Chondrocyte (in vitro differentiated cells): ENCODE measurements at regions not wholly inside any gene's neighbourhood (a gene's known extent, or its start where the extent isn't known, plus 50 kb on each side); places are given as distances from the start of the nearest gene placed in this dataset.

Experiments used
- DNase-seq: peaks from one replicate; pipeline ENCODE4 v3.0.0; 2021; ENCODE audit warnings: mixed read lengths, low spot score
- H3K27ac Mint-ChIP-seq: one replicate; pipeline ENCODE4 v1.8.0; 2021; ENCODE audit warnings: mild to moderate bottlenecking, moderate library complexity, mixed read lengths; ENCODE audit not compliant: unreplicated experiment
- H3K27me3 Mint-ChIP-seq: 2 replicates; pipeline ENCODE4 v1.8.0; 2021; ENCODE audit warnings: low read depth, mixed read lengths
- H3K36me3 Mint-ChIP-seq: 2 replicates; pipeline ENCODE4 v1.8.0; 2021; ENCODE audit warnings: low read depth, mixed read lengths
- H3K4me1 Mint-ChIP-seq: 2 replicates; pipeline ENCODE4 v1.8.0; 2021; ENCODE audit warnings: low read depth, mild to moderate bottlenecking, mixed read lengths
- H3K4me3 Mint-ChIP-seq: one replicate; pipeline ENCODE4 v1.8.0; 2021; ENCODE audit warnings: mild to moderate bottlenecking, moderate library complexity, mixed read lengths; ENCODE audit not compliant: unreplicated experiment
- H3K9me3 Mint-ChIP-seq: 2 replicates; pipeline ENCODE4 v1.8.0; 2021; ENCODE audit warnings: low read depth, mixed read lengths
- CTCF ChIP-seq: fragments of 200-600 bp; sonication (generic); IDR thresholded peaks from 2 replicates; pipeline ENCODE4 v1.5.0; 2021; ENCODE audit warnings: antibody characterized with exemption, mild to moderate bottlenecking, moderate library complexity

GRCh38 chr10:130477360-130477759 is 341.2 kb downstream of the GLRX3 start:
- TF ChIP-seq CTCF: no peak
- H3K4me1 Mint-ChIP-seq: no peaks in the 10 kb centered on the region
- H3K36me3 Mint-ChIP-seq: no peaks in the 10 kb centered on the region
- DNase-seq: no peak
- no peaks in the 10 kb centered on the region for H3K27me3 Mint-ChIP-seq
- H3K9me3 Mint-ChIP-seq: peaks cover 23% of the 10 kb centered on the region
- no peak overlapping the region for H3K27ac Mint-ChIP-seq
- no peak overlapping the region for H3K4me3 Mint-ChIP-seq

GRCh38 chr10:130479146-130479545 is 343.0 kb downstream of the GLRX3 start:
- Mint-ChIP-seq H3K36me3 (no peaks in the 10 kb centered on the region), H3K9me3 (peaks cover 15% of the 10 kb centered on the region), H3K27ac (no peak overlapping the region), H3K27me3 (no peaks in the 10 kb centered on the region), H3K4me1 (no peaks in the 10 kb centered on the region), H3K4me3 (no peak overlapping the region)
- no peak for DNase-seq
- no peak for TF ChIP-seq CTCF

GRCh38 chr10:130479926-130480325 is 343.7 kb downstream of the GLRX3 start:
- Mint-ChIP-seq H3K4me3 (no peak overlapping the region), H3K36me3 (no peaks in the 10 kb centered on the region), H3K27me3 (no peaks in the 10 kb centered on the region), H3K27ac (no peak overlapping the region), H3K4me1 (no peaks in the 10 kb centered on the region), H3K9me3 (peaks cover 13% of the 10 kb centered on the region)
- no peak for TF ChIP-seq CTCF
- no peak for DNase-seq

- DNase-seq: no peak
- H3K27ac Mint-ChIP-seq: no peak overlapping the region
- H3K27me3 Mint-ChIP-seq: no peaks in the 10 kb centered on the region
- no peaks in the 10 kb centered on the region for H3K4me1 Mint-ChIP-seq
- H3K36me3 Mint-ChIP-seq: no peaks in the 10 kb centered on the region
- H3K9me3 Mint-ChIP-seq: peaks cover 14% of the 10 kb centered on the region
- no peak for TF ChIP-seq CTCF
- H3K4me3 Mint-ChIP-seq: no peak overlapping the region
Measured at GRCh38 chr10:130480491-130480890, 344.3 kb downstream of the GLRX3 start.

- TF ChIP-seq CTCF: no peak
- DNase-seq: no peak
- H3K27ac Mint-ChIP-seq: no peak overlapping the region
- no peak overlapping the region for H3K4me3 Mint-ChIP-seq
- no peaks in the 10 kb centered on the region for H3K36me3 Mint-ChIP-seq
- H3K27me3 Mint-ChIP-seq: no peaks in the 10 kb centered on the region
- H3K9me3 Mint-ChIP-seq: peaks cover 12% of the 10 kb centered on the region
- H3K4me1 Mint-ChIP-seq: no peaks in the 10 kb centered on the region
Measured at GRCh38 chr10:130481076-130481930, 345.1 kb downstream of the GLRX3 start.
